HepG2 (cell line): ENCODE measurements at regions not wholly inside any gene's neighbourhood (a gene's known extent, or its start where the extent isn't known, plus 50 kb on each side); places are given as distances from the start of the nearest gene placed in this dataset.

Source experiments
- FOXO4 ChIP-seq: sonication (generic); formaldehyde crosslinking; conservative IDR thresholded peaks from 2 replicates; pipeline ENCODE4 v1.8.1; 2023; ENCODE audit warnings: missing genetic modification reagents
- HNF1A ChIP-seq, 2 experiments: sonication (generic) in 1 of 2; formaldehyde crosslinking in 1 of 2; IDR thresholded peaks; 2 replicates each; pipeline versions ENCODE4 v1.4.0 to v1.6.1; 2016 to 2020; ENCODE audit warnings: borderline replicate concordance in 1 of 2, low read depth in 1 of 2, mild to moderate bottlenecking in 1 of 2, missing genetic modification reagents in 1 of 2
- NCOA2 ChIP-seq: sonication (generic); formaldehyde crosslinking; IDR thresholded peaks from 2 replicates; pipeline ENCODE4 v1.8.0; 2022; ENCODE audit warnings: inconsistent platforms
- NCOA5 ChIP-seq: sonication (generic); formaldehyde crosslinking; IDR thresholded peaks from 2 replicates; pipeline ENCODE4 v1.4.0; 2020; ENCODE audit warnings: missing genetic modification reagents
- NFKB2 ChIP-seq: sonication (generic); formaldehyde crosslinking; IDR thresholded peaks from 2 replicates; pipeline ENCODE4 v1.4.0; 2020; ENCODE audit warnings: missing genetic modification reagents, borderline replicate concordance
- REPIN1 ChIP-seq: sonication (generic); formaldehyde crosslinking; IDR thresholded peaks from 2 replicates; pipeline ENCODE4 v1.8.0; 2022; ENCODE audit warnings: missing genetic modification reagents, low read depth, mild to moderate bottlenecking, borderline replicate concordance
- TARDBP ChIP-seq: sonication (generic); formaldehyde crosslinking; IDR thresholded peaks from 2 replicates; pipeline ENCODE4 v1.8.0; 2022; ENCODE audit warnings: mild to moderate bottlenecking, missing genetic modification reagents
- YEATS4 ChIP-seq: sonication (generic); formaldehyde crosslinking; IDR thresholded peaks from 2 replicates; pipeline ENCODE4 v1.4.0; 2020; ENCODE audit warnings: missing genetic modification reagents, borderline replicate concordance
- ZNF20 ChIP-seq: sonication (generic); formaldehyde crosslinking; IDR thresholded peaks from 2 replicates; pipeline ENCODE4 v1.4.0; 2020; ENCODE audit warnings: mild to moderate bottlenecking, moderate library complexity, missing genetic modification reagents

GRCh38 chrX:110992611-110993010 is 103.4 kb upstream of the PAK3 start (continued):
- TF ChIP-seq HNF1A (IDR thresholded peaks at IDR 0.05; ENCODE audit: low read depth) (no peak), HNF1A (CRISPR knock-in tag; IDR thresholded peaks at IDR 0.05; ENCODE audit: borderline replicate concordance) (no peak), YEATS4 (CRISPR knock-in tag) (no peak), REPIN1 (CRISPR knock-in tag) (no peak), NCOA5 (CRISPR knock-in tag) (no peak), ZNF20 (CRISPR knock-in tag) (no peak), NFKB2 (CRISPR knock-in tag) (no peak), NCOA2 (CRISPR knock-in tag) (no peak), FOXO4 (no peak), TARDBP (CRISPR knock-in tag) (no peak)
- TF ChIP-seq, all 625 proteins: peak for 2
